AG09309 (cell line): ENCODE measurements at regions not wholly inside any gene's neighbourhood (a gene's known extent, or its start where the extent isn't known, plus 50 kb on each side); places are given as distances from the start of the nearest gene placed in this dataset.
A peak's percentile ranks its signal among the peaks of the same experiment; 100 is the strongest.

Experiments
- DNase-seq: peaks from one replicate; pipeline ENCODE4 v3.0.0-alpha.2; 2010; ENCODE audit warnings: low read depth
- H3K4me3 ChIP-seq: 2 replicates; pipeline ENCODE4 v1.5.1; 2011; ENCODE audit warnings: mild to moderate bottlenecking, low read depth, low read length, moderate library complexity; ENCODE audit not compliant: control insufficient read depth
- CTCF ChIP-seq: IDR thresholded peaks from 2 replicates; pipeline ENCODE4 v1.5.1; 2011; ENCODE audit warnings: mild to moderate bottlenecking, low read depth, low read length, inconsistent platforms; ENCODE audit not compliant: insufficient read depth, control insufficient read depth; ENCODE audit errors: missing control alignments

DNA sequence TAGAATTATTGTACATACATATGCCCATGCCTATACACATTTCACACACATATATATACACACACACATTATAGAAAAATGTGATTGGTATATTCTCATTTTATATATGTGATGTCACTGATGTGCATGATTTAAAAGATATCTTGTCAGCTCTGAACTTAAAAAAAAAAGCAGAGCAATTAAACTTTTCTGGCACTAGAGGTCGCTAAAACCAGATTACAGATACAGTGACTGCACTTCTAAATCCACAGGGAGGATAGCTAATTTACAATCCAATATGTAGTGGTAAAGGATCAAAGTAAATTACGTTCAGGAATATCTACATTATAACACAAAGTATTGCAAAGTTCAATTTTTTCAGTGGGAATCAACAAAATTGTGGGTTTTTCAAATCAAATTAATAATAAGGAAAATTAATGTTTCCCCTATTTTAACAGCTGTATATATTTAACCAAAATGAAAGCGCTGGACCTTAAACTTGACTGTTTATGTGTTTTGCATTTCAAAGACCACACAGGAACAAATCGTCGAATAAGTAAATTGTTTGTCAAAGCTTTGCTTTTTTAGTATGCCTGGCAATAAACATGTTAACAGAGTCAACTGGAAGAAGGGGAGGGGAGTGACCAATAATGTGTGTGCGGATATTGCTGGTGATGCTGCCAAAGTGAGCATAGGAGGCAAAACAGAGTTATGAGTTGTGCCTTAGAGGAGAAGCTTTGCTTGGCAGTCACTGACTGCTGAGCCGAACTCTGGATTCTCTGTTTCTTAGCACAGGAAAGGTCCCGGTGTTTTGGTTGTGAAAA lies 1201.4 kb upstream of the C9orf72 start:
- no peak overlapping the region for H3K4me3 ChIP-seq
- DNase-seq = no peak
- peak; percentile 4 for TF ChIP-seq CTCF

GRCh38 chr9:28779243-28779642 lies 1206.0 kb upstream of the C9orf72 start:
- H3K4me3 ChIP-seq = no peak overlapping the region
- DNase-seq = no peak
- no peak for TF ChIP-seq CTCF

- no peak for TF ChIP-seq CTCF
- no peak for DNase-seq
- no peak overlapping the region for H3K4me3 ChIP-seq
Measured at GRCh38 chr9:28781481-28781880, 1208.2 kb upstream of the C9orf72 start.

DNA sequence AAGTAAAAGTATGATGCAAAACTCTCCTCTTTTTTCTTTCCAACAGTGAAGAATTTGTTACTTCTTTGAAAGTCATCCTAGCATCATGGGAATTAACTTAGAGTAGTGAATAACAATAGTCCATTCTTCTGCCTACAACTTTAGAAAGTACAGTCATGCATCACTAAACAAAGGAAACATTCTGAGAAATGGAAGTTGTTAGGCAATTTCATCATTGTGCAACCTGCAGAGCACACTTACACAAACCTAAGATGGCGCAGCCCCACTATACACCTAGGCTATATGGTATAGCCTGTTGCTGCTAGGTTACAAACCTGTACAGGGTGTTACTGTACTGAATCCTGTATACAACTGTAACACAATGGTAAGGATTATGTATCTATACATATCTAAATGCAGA lies 1209.3 kb upstream of the C9orf72 start:
- DNase-seq = no peak
- TF ChIP-seq CTCF = no peak
- H3K4me3 ChIP-seq = no peak overlapping the region

DNA sequence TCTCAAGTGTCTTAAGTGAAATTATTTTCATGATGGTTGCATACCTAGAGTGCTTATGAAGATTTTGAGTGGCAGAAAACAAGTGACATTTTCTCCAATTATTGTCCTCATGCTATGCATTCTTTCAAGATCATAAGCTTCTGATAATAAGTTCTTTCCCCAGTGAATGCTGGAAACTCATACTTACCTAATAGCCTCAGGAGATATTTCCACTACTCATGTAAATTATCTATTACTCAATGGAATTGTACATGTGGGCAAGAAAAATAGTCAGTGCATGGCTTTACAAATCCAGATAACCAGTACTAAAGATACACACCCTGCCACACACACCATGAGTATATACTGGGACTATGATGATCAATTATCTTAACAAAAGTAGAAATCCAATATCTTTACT lies 1219.4 kb upstream of the C9orf72 start:
- no peak for DNase-seq
- TF ChIP-seq CTCF = no peak
- H3K4me3 ChIP-seq = no peak overlapping the region

DNA sequence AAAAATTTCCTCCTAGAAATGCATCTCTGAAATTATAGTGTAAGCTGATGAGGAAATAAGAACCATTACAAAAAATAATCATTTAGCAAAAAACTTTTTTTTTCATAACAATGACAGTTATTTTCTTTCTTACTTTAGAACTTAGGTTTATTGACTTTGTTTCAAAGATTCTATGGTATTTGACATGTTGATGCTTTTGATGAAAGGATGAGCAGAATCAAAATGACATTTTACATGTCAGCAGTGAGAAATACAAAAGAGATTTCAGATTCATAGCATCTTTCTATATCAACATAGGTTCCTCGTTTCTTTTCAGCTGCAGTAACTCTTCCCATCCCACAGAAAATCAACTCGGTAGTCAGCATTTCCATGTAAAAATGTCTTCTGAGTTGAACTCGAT lies 1226.6 kb upstream of the C9orf72 start:
- TF ChIP-seq CTCF = no peak
- H3K4me3 ChIP-seq = no peak overlapping the region
- DNase-seq = no peak

DNA sequence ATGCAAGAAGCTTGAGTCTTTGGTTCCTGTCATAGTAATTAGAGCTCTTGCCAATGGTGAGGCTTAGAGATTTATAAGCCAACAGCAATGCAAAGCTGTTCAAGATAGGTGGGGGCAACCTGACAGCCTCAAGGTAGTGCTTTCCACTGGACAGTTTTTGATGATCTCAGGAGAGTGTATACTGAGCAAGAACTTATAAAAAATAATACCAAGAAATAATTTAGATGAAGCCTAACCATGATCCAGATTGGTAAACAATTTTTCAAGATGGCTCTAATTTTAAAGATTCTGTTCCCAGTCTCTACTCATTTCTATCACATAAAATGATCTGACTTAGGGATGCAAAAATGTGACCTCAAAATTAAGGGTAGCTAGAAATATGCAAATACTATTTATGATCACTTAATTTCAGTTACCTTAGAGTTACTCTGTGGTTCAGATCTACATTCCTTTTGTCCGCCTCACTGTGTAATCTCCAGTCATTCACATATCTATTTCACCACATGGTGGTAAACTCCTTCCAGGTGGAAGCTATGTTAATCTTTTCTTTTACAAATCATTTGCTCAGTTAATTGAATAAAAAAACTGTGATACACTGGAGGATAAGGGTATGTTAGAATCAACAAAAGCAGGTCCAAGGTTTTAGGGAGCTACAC lies 1228.0 kb upstream of the C9orf72 start:
- no peak overlapping the region for H3K4me3 ChIP-seq
- no peak for TF ChIP-seq CTCF
- no peak for DNase-seq
